Stimulated activated naive CD8-positive, alpha-beta T cell treated with anti-CD3 and anti-CD28 coated beads, Interleukin-15, Interleukin-2, amounts not matched to agents 100 ng/mL and 50 ng/mL, for 24 hours (primary cell): ENCODE measurements at regions not wholly inside any gene's neighbourhood (a gene's known extent, or its start where the extent isn't known, plus 50 kb on each side); places are given as distances from the start of the nearest gene placed in this dataset.

ENCODE experiments used
- H3K27ac Mint-ChIP-seq: one replicate; pipeline ENCODE4 v1.8.0; 2021; ENCODE audit warnings: mild to moderate bottlenecking, mixed read lengths
- H3K27me3 Mint-ChIP-seq: one replicate; pipeline ENCODE4 v1.8.0; 2021; ENCODE audit warnings: mixed read lengths
- H3K36me3 Mint-ChIP-seq: one replicate; pipeline ENCODE4 v1.8.0; 2021; ENCODE audit warnings: low read depth, mixed read lengths
- H3K4me1 Mint-ChIP-seq: one replicate; pipeline ENCODE4 v1.8.0; 2021; ENCODE audit warnings: low read depth, mixed read lengths
- H3K4me3 Mint-ChIP-seq: one replicate; pipeline ENCODE4 v1.8.0; 2021; ENCODE audit warnings: mild to moderate bottlenecking, mixed read lengths
- H3K9me3 Mint-ChIP-seq: one replicate; pipeline ENCODE4 v1.8.0; 2021; ENCODE audit warnings: mixed read lengths

- H3K4me3 Mint-ChIP-seq, result no peak overlapping the region
- H3K36me3 Mint-ChIP-seq, result no peaks in the 10 kb centered on the region
- H3K4me1 Mint-ChIP-seq, result peaks cover 7% of the 10 kb centered on the region
- H3K27ac Mint-ChIP-seq, result no peak overlapping the region
- no peaks in the 10 kb centered on the region for H3K27me3 Mint-ChIP-seq
- H3K9me3 Mint-ChIP-seq, result no peaks in the 10 kb centered on the region
These were observed 94.0 kb upstream of the HIVEP1 start for GRCh38 chr6:11917951-11918738.

DNA sequence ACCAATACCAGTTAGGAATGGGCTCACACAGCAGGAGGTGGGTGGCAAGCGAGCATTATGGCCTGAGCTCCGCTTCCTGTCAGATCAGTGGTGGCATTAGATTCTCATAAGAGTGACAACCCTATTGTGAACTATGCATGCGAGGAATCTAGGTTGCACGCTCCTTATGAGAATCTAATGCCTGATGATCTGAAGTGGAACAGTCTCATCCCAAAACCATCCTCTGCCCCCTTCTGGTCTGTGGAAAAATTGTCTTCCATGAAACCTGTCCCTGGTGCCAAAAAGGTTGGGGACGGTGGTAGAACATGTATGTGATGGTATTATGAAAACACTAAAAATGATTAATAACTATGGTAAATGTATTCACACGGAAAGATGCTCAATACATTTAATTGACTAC, 99.7 kb upstream of the HIVEP1 start:
- Mint-ChIP-seq H3K9me3 (peaks cover 3% of the 10 kb centered on the region), H3K4me1 (peaks cover 8% of the 10 kb centered on the region), H3K36me3 (no peaks in the 10 kb centered on the region), H3K27me3 (no peaks in the 10 kb centered on the region), H3K4me3 (no peak overlapping the region), H3K27ac (no peak overlapping the region)

DNA sequence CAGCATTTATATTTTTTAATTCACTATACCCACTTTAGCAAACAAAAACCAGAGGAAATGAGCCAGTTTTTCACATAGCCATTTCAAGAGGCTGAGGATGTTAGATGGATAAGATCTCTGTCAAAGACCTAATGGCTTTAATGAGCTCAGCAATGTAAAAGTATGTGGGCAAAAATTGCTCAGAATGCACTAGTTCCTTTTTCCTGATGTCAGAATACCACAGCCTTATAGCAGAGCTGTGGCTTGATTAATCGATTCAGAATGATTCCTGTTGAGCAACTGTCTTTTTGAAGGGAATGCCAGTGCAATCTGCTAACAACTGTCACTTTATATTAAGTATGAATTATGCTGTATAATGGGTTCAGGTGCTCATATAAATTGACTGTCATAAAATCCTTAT, 100.6 kb upstream of the HIVEP1 start:
- peaks cover 3% of the 10 kb centered on the region for H3K9me3 Mint-ChIP-seq
- no peaks in the 10 kb centered on the region for H3K36me3 Mint-ChIP-seq
- H3K4me3 Mint-ChIP-seq, result no peak overlapping the region
- peaks cover 8% of the 10 kb centered on the region for H3K4me1 Mint-ChIP-seq
- H3K27ac Mint-ChIP-seq, result no peak overlapping the region
- no peaks in the 10 kb centered on the region for H3K27me3 Mint-ChIP-seq

- H3K36me3 Mint-ChIP-seq, result no peaks in the 10 kb centered on the region
- H3K9me3 Mint-ChIP-seq, result peaks cover 3% of the 10 kb centered on the region
- no peaks in the 10 kb centered on the region for H3K27me3 Mint-ChIP-seq
- H3K4me1 Mint-ChIP-seq, result peaks cover 8% of the 10 kb centered on the region
- H3K27ac Mint-ChIP-seq, result no peak overlapping the region
- no peak overlapping the region for H3K4me3 Mint-ChIP-seq
These were observed 102.4 kb upstream of the HIVEP1 start for GRCh38 chr6:11909696-11910132.

- H3K36me3 Mint-ChIP-seq, result no peaks in the 10 kb centered on the region
- peaks cover 5% of the 10 kb centered on the region for H3K4me1 Mint-ChIP-seq
- no peak overlapping the region for H3K4me3 Mint-ChIP-seq
- H3K27me3 Mint-ChIP-seq, result no peaks in the 10 kb centered on the region
- H3K27ac Mint-ChIP-seq, result no peak overlapping the region
- H3K9me3 Mint-ChIP-seq, result peaks cover 3% of the 10 kb centered on the region
These were observed 103.5 kb upstream of the HIVEP1 start for GRCh38 chr6:11908436-11909105.

GRCh38 chr6:11903645-11904044, 108.5 kb upstream of the HIVEP1 start:
- H3K27me3 Mint-ChIP-seq, result no peaks in the 10 kb centered on the region
- no peaks in the 10 kb centered on the region for H3K36me3 Mint-ChIP-seq
- H3K27ac Mint-ChIP-seq, result no peak overlapping the region
- no peak overlapping the region for H3K4me3 Mint-ChIP-seq
- peaks cover 3% of the 10 kb centered on the region for H3K9me3 Mint-ChIP-seq
- peaks cover 22% of the 10 kb centered on the region for H3K4me1 Mint-ChIP-seq

- Mint-ChIP-seq H3K27me3 (no peaks in the 10 kb centered on the region), H3K4me3 (no peak overlapping the region), H3K27ac (no peak overlapping the region), H3K4me1 (peaks cover 22% of the 10 kb centered on the region), H3K36me3 (no peaks in the 10 kb centered on the region), H3K9me3 (no peaks in the 10 kb centered on the region)
These were observed 109.6 kb upstream of the HIVEP1 start for GRCh38 chr6:11902527-11902926.

- H3K4me1 Mint-ChIP-seq, result peaks cover 22% of the 10 kb centered on the region
- H3K36me3 Mint-ChIP-seq, result no peaks in the 10 kb centered on the region
- H3K9me3 Mint-ChIP-seq, result peaks cover under 1% of the 10 kb centered on the region
- peak overlapping the region; percentile 7 for H3K4me3 Mint-ChIP-seq
- H3K27me3 Mint-ChIP-seq, result no peaks in the 10 kb centered on the region
- H3K27ac Mint-ChIP-seq, result no peak overlapping the region
These were observed 111.2 kb upstream of the HIVEP1 start for GRCh38 chr6:11900662-11901598.

DNA sequence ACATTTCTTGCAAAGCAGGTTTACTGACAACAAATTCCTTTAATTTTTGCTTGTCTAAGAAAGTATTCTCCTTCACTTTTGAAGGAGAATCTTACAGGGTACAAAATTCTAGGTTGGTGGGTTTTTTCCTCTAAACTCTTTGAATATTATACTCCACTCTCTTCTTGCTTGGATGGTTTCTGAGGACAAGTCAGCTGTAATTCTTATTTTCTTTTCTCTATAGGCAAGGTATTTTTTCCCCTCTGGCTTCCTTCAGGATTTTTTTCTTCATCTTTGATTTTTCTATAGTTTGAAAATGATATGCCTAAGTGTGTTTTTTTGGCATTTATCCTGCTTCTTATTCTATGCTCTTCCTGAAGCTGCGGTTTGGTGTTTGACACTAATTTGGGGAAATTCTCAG, 112.5 kb upstream of the HIVEP1 start:
- Mint-ChIP-seq H3K9me3 (peaks cover 4% of the 10 kb centered on the region), H3K27me3 (no peaks in the 10 kb centered on the region), H3K4me1 (peaks cover 22% of the 10 kb centered on the region), H3K4me3 (no peak overlapping the region), H3K27ac (no peak overlapping the region), H3K36me3 (no peaks in the 10 kb centered on the region)

DNA sequence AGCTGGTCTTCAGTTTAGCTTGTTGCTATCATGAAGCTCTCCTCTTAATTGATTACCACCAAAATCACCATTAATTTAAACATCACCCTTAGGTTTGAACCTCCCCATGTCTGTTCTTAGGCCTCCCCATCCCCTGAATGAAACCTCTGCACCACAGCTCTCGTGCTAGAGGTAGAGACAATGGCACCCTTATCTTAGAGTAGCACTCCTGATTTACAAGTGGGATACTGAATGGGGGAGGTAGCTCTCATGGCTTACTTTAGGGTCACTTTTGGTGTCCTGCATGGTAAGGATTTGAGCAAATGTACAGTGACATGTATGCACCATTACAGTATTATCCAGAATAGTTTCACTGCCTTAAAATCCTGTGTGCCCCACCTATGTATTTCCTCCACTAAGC, 115.6 kb upstream of the ADTRP start:
- H3K9me3 Mint-ChIP-seq, result peaks cover 4% of the 10 kb centered on the region
- no peak overlapping the region for H3K4me3 Mint-ChIP-seq

GRCh38 chr6:11891547-11891946, 112.9 kb upstream of the ADTRP start:
- Mint-ChIP-seq H3K4me3 (no peak overlapping the region), H3K27ac (no peak overlapping the region), H3K4me1 (no peaks in the 10 kb centered on the region), H3K9me3 (peaks cover 4% of the 10 kb centered on the region), H3K36me3 (no peaks in the 10 kb centered on the region), H3K27me3 (no peaks in the 10 kb centered on the region)

More for the DNA sequence above, 115.6 kb upstream of the ADTRP start:
- Mint-ChIP-seq H3K36me3 (no peaks in the 10 kb centered on the region), H3K27ac (no peak overlapping the region), H3K4me1 (no peaks in the 10 kb centered on the region), H3K27me3 (no peaks in the 10 kb centered on the region)

DNA sequence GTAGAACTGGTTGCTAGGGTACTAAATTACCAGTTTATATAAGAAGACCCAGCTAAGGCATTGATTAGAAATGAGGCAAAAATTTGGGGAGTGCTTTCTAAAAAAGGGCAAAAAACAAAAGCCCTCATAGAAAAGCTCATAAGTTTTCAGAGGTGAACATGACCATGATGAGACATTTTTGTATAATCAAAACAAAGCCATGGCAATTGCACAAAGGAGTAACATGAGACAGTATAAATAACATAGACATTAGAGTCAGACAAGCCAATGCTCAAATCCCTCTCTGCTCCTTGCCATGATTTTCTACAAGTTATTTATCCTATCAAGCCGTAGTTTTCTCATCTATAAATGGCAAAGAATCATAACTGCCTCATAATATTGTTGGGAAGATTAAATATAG, 112.2 kb upstream of the ADTRP start:
- H3K4me1 Mint-ChIP-seq, result no peaks in the 10 kb centered on the region
- peaks cover 3% of the 10 kb centered on the region for H3K9me3 Mint-ChIP-seq
- no peak overlapping the region for H3K4me3 Mint-ChIP-seq
- H3K36me3 Mint-ChIP-seq, result no peaks in the 10 kb centered on the region
- no peaks in the 10 kb centered on the region for H3K27me3 Mint-ChIP-seq
- H3K27ac Mint-ChIP-seq, result no peak overlapping the region

DNA sequence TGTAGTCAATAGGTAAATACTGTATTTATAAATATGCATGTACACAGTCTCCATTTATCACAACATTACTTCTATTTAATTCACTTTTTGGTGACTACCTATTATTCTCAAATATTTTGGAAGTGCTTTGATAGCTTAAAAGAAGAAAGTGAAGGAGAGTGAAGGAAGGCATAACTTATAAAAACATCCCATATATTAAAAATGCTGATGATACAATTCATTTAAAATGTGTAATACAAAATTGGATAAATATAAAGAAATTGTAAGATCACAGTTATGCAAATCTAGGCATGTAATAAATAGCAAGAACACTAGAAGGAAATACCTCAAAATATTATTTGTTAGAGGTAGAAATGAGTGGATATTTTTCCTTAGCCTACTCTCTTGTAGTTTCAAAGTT, 111.6 kb upstream of the ADTRP start:
- no peaks in the 10 kb centered on the region for H3K27me3 Mint-ChIP-seq
- peaks cover 3% of the 10 kb centered on the region for H3K4me1 Mint-ChIP-seq

GRCh38 chr6:11889572-11889971, 111.0 kb upstream of the ADTRP start:
- Mint-ChIP-seq H3K4me3 (no peak overlapping the region), H3K27me3 (no peaks in the 10 kb centered on the region), H3K27ac (no peak overlapping the region), H3K9me3 (no peaks in the 10 kb centered on the region), H3K36me3 (no peaks in the 10 kb centered on the region), H3K4me1 (peaks cover 7% of the 10 kb centered on the region)

More for the DNA sequence above, 111.6 kb upstream of the ADTRP start:
- H3K27ac Mint-ChIP-seq, result no peak overlapping the region
- no peaks in the 10 kb centered on the region for H3K9me3 Mint-ChIP-seq
- H3K36me3 Mint-ChIP-seq, result no peaks in the 10 kb centered on the region
- no peak overlapping the region for H3K4me3 Mint-ChIP-seq

DNA sequence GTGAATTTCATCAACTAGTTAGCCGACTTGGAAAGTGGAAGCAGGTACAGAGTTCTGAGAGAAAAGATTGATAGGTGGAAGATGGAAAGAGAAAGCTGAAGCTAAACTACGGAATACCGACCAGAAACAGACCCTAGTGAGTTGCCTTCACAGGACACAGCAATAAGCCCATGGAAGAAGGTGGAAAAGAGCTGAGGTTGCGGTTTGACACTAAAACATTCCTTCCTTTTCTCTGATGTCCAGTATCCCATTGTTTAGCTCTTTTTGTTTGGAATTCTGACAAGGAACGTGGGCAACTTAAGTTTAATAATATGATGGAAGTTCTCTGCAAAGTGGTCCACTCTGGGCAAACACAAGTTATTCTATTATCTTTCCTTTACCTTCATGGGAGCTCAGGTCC, 110.1 kb upstream of the ADTRP start:
- Mint-ChIP-seq H3K27ac (no peak overlapping the region), H3K27me3 (no peaks in the 10 kb centered on the region), H3K4me3 (no peak overlapping the region), H3K4me1 (peaks cover 7% of the 10 kb centered on the region), H3K9me3 (peaks cover 3% of the 10 kb centered on the region), H3K36me3 (no peaks in the 10 kb centered on the region)
